ENCODE measurements at regions not wholly inside any gene's neighbourhood (a gene's known extent, or its start where the extent isn't known, plus 50 kb on each side); places are given as distances from the start of the nearest gene placed in this dataset.
A peak's percentile ranks its signal among the peaks of the same experiment; 100 is the strongest.

DNA sequence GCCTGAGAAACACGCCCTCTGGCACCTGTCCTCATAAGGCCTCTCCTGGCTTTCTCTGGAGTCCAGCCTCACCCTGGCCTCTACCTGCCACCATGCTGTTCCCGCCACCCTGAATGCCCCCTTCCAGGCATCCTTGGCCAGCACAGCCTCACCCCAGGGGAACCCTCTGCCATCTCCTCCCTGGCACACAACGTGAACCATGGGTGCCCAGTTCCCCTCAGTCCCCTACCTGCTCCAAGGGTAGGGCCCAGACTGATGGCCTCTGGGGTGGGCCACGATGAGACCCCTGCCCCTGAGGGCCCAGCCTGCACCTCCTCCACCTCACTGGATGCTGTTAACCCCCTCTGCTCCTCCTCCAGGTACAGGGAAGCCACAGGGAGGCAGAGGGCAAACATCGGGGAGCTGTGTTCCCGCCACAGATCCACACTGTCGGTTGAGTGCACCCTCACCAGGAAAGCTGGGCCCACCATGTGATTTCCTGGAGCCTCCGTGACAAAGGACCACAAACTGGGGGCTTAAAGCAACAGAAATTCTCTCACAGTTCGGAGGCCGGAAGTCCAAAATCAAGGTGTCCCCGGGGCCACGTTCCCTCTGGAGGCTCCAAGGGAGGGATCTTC lies 169.6 kb downstream of the BRD1 start:
- no peak for DNase-seq

DNA sequence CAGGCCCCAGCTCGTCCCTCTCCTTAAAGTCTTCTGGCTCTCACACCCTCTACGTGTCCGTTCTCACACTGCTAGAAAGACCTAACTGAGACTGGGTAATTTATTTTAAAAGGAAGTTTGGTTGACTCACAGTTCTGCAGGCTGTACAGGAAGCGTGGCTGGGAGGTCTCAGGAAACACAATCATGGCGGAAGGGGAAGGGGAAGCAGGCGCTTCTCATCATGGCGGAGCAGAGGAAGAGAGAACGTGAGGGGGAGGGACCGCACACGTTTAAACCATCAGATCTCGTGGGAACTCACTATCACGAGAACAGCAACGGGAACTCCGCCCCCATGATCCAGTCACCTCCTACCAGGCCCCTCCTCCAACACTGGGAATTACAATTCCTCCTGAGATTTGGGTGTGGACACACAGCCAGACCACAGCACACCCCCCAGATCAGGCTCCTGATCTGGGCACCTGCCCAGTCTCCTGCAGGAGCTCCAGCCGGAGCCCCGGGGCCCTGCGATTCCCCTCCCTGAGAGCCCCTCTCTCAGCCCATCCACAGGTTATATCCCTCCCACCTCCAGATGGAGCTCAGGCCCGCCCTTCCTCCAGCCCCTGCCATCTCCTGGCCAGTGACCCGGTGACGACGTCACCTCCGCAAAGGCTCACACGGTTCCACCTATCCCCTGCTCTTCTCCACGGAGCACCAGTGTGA lies 170.2 kb downstream of the BRD1 start:
- peak; percentile 70 for DNase-seq

DNA sequence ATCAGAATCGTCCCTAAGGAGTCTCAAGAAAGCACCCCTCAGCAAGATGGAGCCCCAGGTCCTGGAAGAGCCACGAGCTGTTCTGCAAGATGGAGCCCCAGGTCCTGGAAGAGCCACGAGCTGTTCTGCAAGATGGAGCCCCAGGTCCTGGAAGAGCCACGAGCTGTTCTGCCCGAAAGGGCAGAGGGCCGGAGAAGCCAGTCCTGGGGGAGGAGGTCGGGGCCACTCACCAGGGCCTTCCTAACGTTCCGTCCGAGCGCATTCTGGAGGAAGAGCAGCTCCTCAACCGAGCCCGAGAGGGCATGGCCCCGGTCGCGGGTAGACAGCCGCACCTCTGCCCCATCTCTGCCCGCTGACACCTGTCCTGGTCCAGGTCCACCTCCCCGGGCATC lies 170.8 kb downstream of the BRD1 start:
- DNase-seq = peak; percentile 47

DNA sequence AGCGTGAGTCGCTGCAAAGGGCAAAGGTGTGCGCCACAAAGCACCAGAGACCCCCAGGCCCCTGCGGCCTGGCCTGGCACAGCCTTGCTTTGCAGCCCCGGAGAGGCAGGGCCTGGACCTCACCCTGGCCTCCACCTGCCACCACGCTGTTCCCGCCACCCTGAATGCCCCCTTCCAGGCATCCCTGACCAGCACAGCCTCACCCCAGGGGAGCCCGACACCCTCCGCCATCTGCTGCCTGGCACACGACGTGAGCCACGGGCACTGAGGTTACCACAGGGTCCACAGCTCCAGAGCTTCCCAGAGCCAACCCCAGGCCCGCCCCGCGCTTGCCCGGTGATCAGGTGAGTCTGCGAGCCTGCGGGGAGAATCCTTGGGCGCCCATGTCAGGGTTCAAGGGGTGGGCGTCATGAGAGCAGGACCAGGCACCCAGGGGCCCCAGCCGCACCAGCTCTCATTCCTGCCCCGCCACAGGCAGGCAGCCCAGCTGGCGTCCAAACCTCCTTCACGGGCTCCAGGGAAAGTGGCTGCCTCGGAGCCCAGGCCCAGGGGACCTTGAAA lies 171.3 kb downstream of the BRD1 start:
- DNase-seq = no peak

DNA sequence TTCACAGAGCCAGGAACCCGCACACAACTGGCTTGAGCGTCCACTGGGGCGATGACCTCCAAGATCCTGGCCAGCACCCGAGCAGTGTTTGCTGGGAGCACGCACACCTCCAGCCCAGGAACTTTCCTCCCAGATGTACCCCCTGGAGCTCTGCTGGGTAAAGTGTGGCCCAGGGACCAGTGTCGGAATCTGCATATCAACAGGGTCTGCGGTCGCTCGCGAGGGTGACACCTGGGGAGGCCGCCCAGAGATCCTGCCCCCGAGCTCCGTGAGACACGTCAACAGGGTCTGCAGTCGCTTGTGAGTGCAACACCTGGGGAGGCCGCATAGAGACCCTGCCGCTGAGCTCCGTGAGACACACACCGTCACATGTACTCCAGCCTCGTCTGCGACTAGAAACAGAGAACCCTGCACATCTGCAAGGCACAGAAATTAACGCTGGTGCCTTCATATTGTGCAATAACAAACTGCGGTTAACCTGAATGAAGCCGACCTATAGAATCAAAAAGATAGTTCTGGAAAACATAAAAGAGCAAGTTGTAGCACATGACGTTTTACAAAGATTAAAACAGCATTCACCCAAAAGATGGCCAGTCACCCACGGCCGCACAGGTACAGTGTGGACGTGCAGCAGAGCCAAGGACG lies 172.4 kb downstream of the BRD1 start:
- DNase-seq = no peak

DNA sequence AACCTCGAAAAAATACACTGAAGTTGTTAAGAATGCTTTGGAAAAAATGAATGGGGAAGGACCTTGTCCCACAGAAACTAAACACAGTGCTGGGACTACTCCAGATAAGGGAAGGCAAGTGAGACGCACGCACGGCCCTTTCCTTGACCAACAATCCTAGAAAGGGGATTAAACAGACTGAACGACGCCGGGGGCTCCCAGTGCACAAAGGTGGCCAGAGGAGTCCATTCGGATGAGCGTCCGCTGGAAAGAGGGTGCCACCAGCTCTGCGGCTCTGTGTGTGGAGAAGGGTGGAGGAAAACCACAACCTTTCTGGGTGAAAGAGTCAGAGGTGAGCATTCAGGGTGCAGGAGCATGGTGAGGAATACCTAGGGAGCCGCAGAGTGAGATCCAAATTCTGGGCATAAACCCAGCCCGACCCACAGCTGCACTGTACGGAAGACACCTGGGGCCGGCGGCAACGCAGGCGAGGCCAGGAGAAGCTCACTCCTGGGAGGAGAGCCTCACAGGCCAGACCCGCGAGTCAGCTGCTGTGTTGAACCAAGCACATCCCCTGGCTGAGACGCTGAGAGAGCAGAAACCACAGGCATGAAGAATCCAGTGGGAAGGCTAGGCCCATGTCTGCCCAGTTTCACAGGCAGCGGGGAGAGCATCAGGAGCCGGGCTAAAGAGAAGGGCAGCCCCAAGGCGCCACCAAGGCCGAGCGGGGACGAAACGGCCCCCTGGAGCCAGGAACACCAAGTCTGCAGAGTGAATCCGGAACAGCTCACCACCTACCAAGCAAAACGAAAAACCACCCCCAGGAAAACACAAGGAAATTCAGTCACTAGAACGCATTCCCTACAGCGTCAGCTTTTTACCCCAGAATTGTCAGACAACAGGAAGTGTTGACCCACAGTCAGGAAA lies 177.1 kb downstream of the BRD1 start:
- DNase-seq = no peak

DNA sequence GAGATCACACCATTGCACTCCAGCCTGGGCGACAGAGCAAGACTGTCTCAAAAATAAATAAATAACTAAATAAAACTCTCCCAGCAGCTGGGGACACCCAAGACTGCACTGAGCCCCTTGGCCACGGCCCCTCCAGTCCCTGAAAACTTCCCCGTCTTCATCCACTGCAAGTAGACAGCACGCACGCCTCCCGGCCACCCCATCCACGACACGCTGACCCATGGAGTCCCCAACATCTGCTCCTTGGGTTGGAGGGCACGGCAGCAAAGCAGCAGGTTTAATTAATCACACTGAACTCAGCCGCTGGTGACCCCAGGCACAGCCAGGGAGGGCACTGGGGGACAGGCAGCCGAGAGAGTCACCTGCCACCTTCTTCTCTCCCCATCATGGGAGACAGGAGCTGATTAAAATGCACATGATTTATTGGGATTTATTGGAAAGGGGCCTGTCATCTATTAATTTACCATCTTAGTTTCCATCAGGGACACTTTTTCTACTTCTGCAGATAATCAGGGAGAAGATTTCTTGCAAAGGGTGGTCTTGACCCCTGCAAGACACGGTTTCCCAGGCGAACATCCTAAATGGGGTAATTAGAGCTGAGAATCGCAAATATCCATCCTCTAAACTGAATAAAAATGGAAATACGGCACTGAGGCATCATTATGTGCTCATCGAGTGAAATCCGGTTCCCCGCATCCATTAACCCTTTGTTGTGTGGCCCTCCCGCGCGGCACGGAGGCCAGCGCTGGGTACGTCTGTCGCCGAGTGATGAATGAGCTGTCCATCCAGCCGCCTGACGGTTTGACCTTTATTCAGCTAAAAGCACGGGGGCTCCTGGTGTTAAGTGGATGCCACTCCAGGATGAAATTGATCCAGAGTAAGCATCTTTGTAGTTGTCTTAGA lies 178.3 kb downstream of the BRD1 start:
- DNase-seq = no peak

DNA sequence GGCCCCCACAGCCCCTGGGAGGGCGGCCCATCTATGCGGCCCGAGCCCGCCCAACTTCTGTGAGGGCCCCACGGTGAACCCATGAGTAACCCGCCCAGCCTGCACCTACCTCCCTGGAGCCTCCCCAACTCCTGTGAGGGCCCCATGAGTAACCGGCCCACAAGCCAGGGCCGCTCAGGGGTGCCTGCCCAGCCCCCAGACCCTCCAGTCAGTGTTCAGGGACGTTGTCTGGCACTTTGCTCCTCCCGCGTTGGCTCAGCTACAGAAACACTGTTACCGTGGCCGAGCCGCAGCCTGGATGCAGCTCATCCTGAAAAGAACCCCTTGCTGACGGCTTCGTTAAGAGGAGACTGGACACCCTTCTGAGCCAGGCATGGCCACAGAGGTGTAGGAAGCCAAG lies 179.6 kb downstream of the BRD1 start:
- no peak for DNase-seq

DNA sequence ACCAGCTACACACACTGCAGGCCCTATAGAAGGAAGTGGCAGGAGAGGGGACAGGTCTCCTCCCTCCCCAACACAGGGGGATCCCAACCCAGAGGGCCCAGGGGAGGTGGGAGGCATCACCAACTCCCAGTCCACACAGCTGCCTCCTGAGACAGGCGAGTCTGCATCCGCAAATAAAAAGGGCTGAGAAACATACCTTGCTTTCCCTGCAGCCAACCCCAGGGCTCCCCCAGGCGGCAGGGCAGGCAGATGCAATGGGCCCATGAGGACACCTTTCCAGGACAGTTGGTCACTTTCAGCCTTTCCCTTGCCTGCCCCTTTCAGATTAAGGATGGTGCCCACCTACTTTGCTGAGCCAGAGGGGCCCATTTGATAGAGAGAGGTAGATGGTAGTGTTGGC lies 180.0 kb downstream of the BRD1 start:
- no peak for DNase-seq

DNA sequence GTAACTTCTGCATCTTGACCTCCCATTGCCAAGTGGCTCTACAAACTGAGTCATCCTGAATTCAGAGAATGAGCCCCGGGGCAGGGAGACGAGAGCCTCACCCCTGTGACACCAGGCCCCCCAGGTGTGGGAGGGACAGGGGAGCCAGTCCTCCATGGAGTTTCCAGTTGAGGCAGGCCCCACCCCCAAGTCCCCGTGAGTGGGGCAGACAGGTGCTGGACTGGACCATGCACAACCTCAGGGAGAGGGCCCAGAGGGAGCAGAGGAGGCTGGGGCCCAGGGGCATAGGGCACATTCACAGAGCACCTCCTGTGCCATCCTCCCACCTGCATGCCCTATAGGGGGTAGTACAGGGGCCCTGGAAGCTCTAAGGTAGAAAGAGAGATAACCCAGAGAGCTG lies 180.8 kb downstream of the BRD1 start:
- no peak for DNase-seq

DNA sequence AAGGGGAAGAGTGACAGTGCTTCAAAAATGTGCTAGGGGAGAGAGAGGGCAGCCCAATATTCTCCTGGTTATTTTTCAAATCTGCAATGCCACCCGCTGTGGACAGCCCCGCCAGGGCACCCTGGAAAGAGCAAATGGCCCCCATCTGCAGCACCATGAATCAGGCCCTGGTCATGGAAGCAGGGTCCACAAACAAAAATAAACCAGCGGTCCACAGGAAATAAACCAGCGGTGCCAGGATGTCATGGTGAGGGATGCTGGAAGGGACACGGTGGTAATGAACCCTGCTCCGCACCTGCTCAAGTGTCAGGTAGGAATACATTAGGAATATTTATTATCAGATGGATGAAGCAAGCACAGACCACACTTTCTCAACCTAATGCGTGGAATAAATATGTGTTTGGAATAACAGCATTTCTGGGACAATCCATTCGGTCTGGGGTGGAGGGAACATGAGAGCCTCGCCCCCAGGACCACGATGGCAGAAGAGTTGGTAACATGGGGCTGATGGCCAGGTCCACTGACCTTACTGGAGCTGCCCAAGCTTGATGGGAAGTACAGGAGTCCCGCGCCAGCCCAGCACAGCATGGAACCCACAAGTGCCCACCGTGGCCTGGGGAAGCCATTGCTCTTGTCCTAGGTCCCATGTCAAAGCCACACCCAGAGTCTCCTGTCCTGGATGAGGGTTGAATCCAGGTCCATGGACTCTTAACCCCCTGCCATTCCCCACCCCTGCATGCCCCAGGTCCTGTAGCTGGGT lies 181.7 kb downstream of the BRD1 start:
- no peak for DNase-seq

DNA sequence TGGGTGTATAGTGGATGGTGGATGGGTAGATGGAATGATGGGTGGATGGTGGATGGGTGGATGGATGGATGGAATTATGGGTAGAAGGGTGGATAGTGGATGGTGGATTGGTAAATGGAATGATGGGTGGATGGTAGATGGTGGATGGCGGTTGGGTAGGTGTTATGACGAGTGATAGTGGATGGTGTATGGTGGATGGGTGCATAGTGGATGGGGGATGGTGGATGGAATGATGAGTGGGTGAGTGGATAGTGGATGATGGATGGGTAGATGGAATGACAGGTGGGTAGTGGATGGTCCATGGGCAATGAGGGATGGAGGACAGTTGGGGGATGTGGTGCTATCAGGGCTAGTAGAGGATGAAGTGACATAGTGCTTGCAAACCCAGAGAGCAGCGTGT lies 182.4 kb downstream of the BRD1 start:
- no peak for DNase-seq

DNA sequence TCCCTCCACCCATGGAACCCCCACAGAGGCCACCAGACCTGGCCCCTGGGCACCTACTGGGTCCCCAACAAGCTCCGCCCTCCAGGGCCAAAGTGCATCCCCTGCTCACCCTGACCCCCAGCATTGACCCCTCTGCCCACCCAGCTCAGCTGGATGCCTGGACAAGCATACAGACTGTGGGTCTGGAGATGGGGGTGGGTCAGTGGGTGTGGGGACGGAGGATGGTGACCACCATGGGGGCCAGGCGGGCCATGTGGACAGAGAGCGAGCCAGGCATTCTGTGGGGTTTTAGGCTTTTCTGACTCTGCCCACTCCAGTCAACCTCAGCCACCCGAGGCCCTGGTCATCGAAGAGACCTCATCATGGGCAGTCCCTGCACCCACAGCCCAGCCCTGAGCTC lies 183.7 kb downstream of the BRD1 start:
- no peak for DNase-seq

DNA sequence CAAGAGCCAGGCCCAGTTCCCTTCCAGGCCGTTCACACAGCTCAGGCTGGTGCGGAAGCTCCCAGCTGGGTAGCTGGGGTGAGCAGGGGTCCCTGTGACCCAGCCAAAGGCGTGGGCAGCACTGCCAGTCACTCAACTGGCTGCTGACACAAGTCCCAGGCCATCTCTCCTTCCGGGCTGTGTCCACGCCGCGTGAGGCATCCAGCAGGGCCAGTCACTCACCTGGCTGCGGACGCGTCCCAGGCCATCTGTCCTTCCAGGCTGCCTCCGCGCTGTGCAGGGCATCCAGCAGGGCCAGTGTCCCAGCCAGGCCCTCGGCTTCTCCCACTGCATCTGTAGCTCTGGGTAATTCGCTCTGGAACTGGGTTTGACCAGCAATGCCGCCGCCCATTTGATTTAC lies 184.2 kb downstream of the BRD1 start:
- no peak for DNase-seq

DNA sequence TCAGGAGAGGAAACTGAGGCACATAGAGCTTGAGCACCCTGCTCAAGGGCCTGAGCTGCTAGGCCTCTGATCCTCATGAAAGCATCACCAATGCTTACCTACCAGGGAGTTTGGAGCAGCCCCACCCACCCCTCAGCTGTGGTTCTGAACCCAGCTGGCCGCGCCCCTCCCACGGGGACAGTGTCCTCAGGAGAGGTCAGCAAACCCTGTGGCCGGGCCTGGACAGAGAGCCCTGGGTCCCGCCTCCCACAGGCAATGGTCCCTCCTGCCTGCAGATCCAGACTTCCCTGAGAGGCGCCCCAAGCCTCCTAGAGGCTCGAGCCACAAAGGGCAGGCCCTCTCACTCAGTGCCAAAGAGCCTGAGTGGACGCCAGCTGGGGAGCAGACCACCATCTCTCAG lies 184.9 kb downstream of the BRD1 start:
- no peak for DNase-seq

DNA sequence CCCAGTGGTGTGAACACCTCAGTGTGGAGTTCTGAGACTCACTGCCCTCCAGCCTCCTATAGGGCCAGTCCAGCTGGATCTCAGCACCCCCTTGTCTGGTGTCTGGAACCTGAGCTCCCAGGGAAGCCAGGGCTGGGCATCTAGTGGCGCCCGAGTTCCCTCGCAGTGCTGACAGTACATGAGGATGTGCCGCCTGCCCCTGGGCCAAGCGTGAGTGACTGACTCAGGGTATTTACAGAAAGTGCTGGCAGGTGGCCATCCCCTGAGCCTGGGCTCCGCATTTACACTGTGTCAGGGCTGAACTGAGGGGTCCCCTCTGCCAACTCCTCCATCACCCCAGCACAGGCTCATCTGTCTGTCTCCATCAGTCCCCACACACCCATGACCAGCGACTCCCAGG lies 185.3 kb downstream of the BRD1 start:
- DNase-seq = no peak

DNA sequence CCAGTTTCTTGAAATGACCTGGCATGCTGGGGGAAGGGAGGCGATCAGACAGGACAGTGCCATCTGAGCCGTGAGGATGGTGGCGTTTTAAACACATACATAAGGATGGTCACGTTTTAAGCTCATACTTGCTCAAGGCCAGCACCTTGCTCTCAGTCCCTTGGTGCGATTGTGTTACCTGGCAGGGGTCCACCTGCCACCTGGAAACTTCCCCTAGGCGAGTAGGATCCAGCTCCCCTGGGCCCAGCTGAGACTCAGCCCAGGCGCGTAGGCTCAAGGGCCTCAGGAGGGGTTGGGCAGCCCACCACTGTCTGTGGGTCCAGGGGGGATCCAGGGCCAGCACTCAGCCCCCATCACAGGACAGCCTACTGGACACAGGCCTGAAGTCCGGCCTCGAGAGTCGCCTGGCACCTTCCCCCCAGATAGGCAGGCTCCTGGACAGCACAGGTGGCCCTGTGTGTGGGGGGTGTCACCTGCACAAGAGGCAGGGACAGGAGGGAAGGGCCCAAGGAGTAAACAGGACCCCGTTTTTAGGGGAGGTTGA lies 185.8 kb downstream of the BRD1 start:
- no peak for DNase-seq

DNA sequence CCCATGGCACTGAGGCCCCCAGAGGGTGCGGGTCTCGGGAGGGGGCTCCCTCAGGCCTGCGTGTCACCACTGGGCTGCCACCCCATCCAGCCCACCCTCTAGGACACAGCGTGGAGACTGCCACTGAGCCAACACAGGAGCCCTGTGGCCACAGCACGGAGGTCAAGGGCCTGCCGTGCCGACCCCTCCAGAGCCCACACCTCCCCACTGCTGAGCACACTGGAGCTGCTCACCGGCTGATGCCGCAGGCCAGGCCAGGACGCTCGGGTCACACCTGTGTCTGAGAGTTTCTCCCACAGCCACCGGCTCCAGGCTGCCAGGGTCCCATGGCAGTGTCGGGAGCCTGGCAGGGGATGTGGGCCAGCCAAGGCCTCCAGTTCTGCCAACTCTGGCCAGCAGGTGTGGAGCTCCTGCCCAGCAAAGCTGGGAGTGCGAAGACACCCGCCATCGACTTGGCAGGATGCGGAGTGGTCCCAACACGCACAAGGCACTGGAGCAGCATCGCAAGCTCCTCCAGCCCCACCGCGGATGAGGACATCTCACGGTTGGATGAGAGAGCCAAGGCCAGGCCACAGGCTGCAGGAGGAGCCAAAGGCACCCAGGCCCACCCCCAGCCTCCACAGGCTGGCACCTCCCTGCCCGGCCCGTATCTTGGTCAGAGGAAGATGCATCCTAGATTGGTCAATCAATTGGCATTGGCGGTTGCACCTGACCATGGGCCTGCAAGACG lies 187.1 kb downstream of the BRD1 start:
- no peak for DNase-seq

DNA sequence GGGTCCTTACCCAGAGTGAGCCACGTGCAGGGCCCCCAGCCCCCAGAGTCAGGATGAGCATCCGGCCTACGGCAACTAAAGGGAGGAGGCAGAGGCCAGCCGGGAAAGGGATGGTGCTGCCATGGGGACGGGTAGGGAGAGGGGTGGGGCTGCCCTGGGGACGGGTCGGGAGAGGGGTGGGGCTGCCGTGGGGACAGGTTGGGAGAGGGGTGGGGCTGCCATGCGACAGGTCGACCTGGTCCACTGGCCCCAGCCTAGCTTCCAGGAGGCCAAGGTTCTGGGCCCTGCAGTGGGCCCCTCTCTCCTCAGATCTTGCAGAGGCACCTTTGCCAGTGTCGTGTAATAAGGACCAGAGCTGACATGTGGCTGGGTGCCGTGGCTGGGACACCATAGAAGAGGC lies 187.7 kb downstream of the BRD1 start:
- DNase-seq = no peak

DNA sequence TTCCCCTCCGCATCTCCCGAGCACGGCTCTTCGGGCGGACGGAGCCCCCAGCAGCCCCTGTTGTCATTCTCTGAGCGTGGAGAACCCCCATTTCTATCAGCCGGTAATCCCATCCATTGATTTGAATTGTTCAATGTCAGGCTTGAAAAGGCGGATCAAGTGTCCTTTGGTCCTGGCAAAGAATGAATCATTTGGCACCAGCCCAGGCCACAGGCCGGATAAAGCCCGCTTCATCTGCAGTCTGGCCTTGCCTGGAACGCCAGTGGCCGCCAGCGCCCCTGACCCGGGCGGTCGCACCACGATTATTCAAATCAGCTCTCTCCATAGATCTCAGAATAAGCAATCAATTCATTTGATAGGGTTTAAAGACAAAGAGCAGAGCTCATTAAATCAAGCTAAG lies 188.9 kb downstream of the BRD1 start:
- no peak for DNase-seq

Measured in stimulated activated CD4-positive, alpha-beta T cell treated with anti-CD3 and anti-CD28 coated beads, Interleukin-12 subunit alpha, Interleukin-12 subunit beta, amount 100 ng/mL, for 4 hours (primary cell).